NCI-H1930 (cell line): ENCODE measurements at regions not wholly inside any gene's neighbourhood (a gene's known extent, or its start where the extent isn't known, plus 50 kb on each side); places are given as distances from the start of the nearest gene placed in this dataset.

Source experiments
- DNase-seq, 2 experiments: peaks; one replicate each; lab custom pipeline; 2025; lab: John Stamatoyannopoulos, UW

- DNase-seq: no peak
Measured at GRCh38 chr10:88082806-88083596, 219.6 kb downstream of the PTEN start.

DNA sequence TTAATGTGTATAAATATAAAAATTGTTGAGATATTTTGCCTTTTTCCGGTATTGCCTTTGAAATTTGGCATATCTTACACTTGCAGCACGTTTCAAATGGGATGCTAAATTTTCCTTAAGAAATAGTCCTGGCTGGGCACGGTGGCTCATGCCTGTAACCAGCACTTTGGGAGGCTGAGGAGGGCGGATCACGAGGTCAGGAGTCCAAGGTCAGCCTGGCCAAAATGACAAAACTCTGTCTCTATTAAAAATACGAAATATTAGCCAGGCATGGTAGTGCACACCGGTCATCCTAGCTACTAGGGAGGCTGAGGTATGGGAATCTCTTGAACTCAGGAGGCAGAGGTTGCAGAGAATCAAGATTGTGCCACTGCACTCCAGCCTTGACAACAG is 220.2 kb downstream of the PTEN start:
- no peak for DNase-seq

- no peak for DNase-seq
Measured at GRCh38 chr10:88086187-88086960, 222.9 kb downstream of the PTEN start.

DNA sequence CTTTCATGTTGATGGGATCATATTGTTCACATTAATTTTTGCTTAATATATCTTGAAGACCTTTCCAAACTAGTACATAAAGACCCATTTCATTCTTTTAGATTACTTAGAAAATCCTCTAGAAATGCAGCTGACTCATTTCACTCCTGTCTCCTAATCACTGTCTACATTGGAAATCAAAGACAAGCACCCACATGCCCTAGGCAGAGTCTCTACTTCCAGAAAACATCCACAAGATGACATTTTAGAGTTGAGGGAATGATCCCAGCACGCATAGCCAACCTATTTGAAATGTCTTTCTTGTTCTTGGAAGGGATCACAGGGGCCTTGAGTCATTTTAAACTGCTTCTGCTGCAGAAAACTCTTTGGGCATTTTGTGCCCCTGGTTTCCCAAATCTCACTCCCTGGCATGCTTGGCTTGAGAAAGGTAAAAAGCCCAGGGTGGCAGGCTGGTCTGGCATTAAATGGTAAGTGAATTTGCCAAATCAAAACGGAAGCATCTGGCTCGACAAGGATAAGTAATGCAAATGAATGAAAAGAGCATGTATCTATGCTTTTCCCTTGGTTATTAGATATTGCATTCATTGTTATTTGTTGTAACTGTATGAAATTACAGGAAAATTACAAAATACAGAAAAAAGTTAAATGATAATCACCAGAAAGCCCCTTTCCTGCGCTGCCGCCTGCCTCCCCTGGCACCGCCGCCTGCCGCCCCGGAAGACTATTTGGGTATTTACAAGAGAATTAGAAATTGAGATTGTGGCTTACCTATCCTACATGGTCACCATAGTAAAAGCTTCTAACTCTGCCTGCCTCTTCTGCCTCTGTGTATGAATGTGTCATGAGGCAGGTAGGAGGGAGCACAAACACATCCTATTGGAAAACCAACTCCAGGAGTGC is 225.3 kb downstream of the PTEN start:
- no peak for DNase-seq

DNA sequence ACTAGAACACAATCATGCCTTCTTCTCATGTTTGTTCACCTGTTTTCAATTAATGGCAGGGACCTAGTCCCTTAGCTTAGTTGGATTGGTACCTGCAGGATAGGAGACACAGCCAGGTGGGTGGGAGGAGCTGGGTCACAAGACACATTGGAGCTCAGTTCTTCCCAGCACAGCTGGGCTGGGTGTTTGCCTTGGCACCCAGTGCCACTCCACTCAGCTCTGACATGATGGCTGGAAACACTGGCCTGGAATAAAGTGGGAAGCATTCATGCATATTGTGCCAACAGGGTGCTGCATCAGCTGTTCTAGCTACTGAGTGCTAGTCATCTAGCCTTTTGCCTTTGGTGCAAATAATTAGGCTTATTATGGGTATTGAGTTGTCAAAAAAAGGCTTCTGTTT is 226.1 kb downstream of the PTEN start:
- no peak for DNase-seq

- DNase-seq: no peak
Measured at GRCh38 chr10:88090568-88091214, 227.3 kb downstream of the PTEN start.

- DNase-seq: no peak
Measured at GRCh38 chr10:88091490-88092061, 228.2 kb downstream of the PTEN start.

DNA sequence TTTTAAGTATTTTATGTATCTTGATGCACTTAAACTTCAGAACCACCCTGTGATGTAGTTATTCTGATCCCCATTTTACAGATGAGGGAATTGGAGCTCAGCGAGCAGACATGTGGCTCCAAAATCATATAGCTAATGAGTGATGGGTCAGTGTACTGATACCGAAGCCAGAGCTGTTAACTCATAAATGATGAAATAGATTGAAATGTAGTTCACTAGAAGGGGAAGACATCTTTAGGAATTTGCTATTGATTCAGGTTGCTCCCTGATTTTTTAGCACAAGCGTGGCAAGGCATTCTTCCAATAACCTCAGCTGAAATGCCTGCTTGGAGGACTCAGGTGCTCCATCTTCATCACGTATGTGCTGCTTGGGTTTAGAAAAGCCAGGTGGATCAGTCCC is 228.8 kb downstream of the PTEN start:
- no peak for DNase-seq

GRCh38 chr10:88092973-88093372 is 229.5 kb downstream of the PTEN start:
- DNase-seq: no peak

- DNase-seq: no peak
Measured at GRCh38 chr10:88094795-88095194, 231.4 kb downstream of the PTEN start.

- DNase-seq: no peak
Measured at GRCh38 chr10:88095223-88095721, 231.8 kb downstream of the PTEN start.

DNA sequence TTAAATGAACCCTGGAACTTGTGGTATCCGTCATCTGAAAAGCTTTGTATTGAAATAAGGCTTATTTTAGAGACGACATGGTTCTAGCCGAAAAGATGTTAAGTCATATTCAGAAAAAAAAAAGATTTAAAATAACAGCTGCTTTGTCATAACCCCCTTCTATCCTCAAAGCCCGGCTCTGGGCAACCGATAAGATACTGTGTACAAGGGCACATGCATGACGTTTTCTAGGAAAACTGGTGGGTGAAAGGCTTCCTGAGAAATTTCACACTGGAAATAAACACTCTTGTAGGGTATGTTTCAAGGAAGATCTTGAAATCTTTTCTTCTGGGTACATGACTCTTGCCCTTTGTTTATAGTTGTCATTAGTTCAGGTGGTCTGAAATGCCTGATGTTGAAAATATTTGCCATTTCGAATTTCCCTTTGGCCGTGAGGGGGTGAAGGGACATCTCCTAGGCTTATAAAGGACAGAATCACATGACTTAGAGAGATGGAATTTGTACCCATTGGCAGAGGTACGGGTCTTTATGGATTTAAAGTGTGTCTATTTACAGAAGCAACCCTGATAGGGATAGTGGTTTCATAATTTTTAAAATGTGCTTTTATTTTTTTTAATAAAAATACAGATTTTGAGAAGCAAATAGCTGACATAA is 232.5 kb downstream of the PTEN start:
- no peak for DNase-seq

DNA sequence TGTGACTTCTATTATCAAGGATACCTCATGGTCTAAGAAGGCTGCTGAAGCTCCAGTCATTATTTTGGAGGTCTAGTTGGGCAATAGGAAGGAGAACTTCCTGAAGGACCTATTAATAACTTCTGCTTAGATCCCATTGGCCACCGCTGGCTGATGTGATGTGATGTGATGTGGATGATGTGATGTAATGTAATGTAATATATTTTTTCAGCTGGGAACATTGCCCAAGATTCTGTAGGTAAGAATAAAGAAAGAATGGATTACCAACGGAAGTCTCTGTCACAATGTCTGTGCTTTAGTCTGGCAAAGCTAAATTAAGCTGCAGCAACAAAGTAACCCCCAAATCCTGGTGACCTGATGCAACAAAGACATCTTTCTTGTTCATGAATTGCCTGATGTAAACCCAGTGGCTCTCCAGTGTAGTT is 233.7 kb downstream of the PTEN start:
- no peak for DNase-seq

- DNase-seq: no peak
Measured at GRCh38 chr10:88097536-88097935, 234.1 kb downstream of the PTEN start.

DNA sequence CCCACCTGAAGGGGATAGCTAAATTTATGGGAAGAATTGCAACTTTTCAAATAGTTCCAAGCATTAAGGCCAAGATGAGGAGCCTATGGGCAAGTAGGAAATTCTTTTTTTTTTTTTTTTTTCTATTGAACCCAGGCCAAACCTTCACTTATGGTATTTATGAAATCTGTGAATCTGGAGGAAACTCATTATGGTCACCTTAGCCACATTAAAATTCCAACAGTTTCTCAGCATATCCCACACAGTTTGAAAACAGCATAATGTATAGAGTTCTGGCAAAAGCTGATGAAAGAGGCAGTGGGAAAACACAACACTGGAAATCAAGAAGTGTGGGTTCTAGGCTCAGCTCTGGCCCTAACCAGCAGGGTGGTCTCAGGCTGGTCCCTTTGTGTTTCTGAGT is 236.9 kb downstream of the PTEN start:
- no peak for DNase-seq

DNA sequence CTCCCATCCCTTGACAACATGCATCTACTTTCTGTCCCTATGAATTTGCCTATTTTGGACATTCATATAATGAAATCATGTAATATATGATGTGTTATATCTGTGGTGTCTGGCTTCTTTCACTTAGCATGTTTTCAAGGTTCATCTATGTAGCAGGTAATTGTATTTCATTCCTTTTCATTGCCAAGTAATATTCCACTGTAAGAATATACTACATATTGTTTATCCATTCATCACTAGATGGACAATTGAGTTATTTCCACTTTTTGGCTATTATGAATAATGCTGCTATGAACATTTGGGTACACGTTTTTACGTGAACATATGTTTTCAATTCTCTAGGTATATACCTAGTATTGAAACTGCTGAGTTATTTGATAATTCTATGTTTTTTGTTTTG is 238.2 kb downstream of the PTEN start:
- no peak for DNase-seq

GRCh38 chr10:88103576-88103975 is 240.2 kb downstream of the PTEN start:
- DNase-seq: no peak

DNA sequence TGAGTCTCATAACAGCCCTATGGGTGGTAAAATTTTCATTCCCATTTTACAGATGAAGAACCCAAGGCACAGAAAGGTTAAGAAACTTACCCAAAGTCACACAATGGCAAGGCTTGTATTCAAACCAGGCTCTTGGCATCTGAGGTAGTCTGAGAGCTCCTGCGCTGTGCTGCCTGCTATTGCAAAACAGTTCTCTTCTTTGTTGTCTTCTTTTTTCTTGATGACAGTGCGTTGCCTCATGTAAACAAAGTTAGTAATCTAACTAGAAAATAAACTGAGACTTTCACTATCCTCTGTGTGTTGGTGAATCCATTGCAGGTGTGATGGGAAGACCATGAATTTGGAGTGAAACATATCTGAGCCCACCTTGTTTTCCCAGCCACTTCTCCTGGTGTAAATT is 240.8 kb downstream of the PTEN start:
- DNase-seq: no peak

GRCh38 chr10:88106366-88106765 is 242.9 kb downstream of the PTEN start:
- no peak for DNase-seq

- DNase-seq: no peak
Measured at GRCh38 chr10:88107296-88108097, 244.1 kb downstream of the PTEN start.
